GM23248 (cell line): ENCODE measurements at regions not wholly inside any gene's neighbourhood (a gene's known extent, or its start where the extent isn't known, plus 50 kb on each side); places are given as distances from the start of the nearest gene placed in this dataset.

Experiments used
- EZH2 ChIP-seq: fragments of 200-600 bp; sonication (generic); IDR thresholded peaks from 2 replicates; pipeline ENCODE4 v1.6.1; 2018; ENCODE audit warnings: antibody characterized with exemption, mild to moderate bottlenecking; ENCODE audit not compliant: insufficient read depth, poor library complexity, severe bottlenecking
- EZH2phosphoT487 ChIP-seq: fragments of 200-600 bp; sonication (generic); IDR thresholded peaks from 2 replicates; pipeline ENCODE4 v1.6.1; 2018; ENCODE audit warnings: antibody characterized with exemption, moderate library complexity, mild to moderate bottlenecking, low read depth; ENCODE audit not compliant: insufficient read depth

DNA sequence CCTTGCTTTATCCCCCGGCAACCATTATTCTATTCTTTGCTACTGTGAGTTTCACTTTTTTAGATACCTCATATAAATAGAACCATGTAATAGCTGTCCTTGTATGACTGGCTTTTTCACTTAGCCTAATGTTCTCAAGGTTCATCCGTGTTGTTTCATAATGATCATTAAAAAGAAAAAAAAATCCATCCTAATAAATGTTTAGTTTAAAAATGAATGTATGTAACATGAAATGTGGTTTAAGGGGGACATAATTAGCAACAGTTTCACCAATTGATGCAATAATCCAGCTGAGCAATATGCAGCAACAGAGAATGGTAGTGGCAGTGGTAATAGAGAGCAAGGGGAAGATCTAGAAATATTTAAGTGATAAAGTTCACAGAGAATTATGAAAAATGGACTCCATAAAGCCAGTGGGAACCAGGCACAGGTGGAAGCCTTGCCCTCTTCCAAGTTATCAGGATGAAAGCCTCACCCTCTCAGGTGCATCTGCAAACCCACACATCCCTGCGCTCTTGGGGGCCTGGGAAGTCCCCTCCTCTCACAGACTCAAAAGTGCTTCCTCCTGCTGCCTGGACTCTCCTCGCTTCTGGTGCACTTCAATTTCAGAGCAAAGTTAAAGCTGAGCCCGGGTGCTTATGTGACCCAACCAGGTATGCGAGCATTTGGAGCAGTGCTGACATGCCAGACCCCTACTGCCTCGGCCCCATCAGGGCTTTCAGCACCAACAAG lies 1403.3 kb upstream of the SLC39A10 start:
- TF ChIP-seq EZH2phosphoT487 = no peak
- TF ChIP-seq EZH2 = no peak
